GM18867 (cell line): ENCODE measurements at regions not wholly inside any gene's neighbourhood (a gene's known extent, or its start where the extent isn't known, plus 50 kb on each side); places are given as distances from the start of the nearest gene placed in this dataset.

Experiments used
- ATAC-seq: cut with Tn5 transposase; IDR thresholded peaks from one replicate; pipeline ENCODE4 v1.9.1; 2021; ENCODE audit warnings: mild to moderate bottlenecking, moderate library complexity; ENCODE audit not compliant: unreplicated experiment

DNA sequence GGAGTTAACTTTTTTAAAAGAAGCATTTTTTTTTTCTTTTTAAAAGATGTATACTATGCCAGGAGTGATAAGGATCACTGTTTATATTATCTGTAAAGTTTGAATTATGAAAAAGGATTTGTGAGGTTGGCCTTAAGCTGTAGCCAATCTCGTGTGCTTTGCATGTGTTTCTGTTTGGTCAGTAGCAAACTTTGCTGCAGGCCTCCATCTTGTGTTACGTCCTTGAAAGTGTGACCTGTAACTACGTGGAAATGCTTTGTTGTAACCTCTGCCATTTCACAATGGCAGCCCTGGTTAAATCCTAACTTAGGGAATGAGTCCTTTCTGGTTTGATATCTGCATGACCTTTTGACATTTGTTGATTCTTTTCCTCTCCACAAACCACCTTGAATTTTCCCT is 1345.6 kb downstream of the NSUN3 start:
- ATAC-seq: no peak

GRCh38 chr3:95418251-95418650 is 1355.4 kb downstream of the NSUN3 start:
- no peak for ATAC-seq

DNA sequence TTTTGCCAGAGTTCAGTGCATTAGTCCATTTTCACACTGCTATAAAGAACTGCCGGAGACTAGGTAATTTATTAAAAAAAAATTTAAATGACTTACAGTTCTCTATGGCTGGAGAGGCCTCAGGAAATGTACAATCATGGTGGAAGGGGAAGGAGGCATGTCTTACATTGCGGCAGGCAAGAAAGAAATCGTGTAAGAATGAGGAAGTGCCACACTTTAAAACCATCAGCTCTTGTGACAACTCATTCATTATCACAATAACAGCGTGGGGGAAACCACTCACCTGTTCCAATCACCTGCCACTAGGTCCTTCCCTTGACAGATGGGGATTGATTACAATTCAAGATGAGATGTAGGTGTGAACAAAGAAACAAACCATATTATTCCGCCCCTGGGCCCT is 1361.4 kb downstream of the NSUN3 start:
- ATAC-seq: no peak

GRCh38 chr3:95434491-95434890 is 1371.6 kb downstream of the NSUN3 start:
- ATAC-seq: no peak

DNA sequence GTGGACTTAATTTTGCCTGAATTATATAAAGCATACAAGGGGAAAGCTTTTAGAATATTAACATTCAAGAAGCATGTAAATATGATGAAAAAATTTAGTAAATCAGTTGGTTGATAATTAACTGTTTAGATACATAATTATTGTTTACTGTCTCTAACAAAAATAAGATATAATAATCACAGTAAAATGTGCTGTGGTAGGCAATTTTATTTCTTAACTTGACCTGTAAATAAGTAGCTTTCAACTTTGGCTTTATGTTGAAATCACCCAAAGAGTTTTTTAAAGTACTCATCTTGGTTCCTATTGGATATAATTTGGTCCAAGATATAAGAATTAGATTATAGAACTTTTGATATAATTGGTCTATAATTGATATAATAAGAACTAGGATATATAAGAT is 1374.5 kb downstream of the NSUN3 start:
- no peak for ATAC-seq

GRCh38 chr3:95438274-95438673 is 1375.4 kb downstream of the NSUN3 start:
- ATAC-seq: no peak

- no peak for ATAC-seq
Measured at GRCh38 chr3:95442766-95443165, 1371.6 kb upstream of the EPHA6 start.

DNA sequence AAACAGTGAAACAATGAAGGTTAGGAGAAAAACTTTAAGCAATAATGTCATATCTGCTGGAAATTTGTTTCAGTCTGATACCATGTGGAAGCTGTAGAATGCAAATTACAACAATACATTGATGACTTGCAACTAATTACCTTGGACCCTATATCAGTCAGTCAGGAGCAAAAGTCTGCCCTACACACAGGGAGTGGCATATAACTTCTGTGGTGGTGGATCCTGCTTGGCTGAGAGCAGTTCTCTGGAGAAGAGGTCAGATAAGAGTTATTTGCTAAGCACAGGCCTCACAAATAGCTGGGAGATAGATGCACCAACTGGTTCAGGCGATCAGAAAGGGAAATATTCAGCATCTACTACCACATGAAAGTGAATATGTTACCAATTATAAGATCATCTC is 1364.6 kb upstream of the EPHA6 start:
- ATAC-seq: no peak

DNA sequence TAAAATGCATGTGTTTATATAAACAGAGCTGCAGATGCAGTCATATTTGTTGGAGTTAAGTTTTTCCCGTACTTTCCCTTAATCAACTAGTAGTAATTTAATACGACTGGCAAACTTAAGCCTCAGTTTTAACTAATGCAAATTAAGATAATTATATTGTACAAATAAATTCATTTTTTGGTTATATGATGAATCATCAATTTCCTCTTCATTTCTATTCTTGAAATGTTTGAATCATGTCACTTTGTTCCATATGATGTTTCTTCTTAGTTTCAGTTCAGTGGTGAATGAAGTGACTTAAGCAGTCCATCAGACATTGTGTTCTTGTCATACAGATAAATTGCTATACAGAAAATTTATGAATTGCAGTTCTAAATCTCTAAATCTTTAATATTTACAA is 1361.2 kb upstream of the EPHA6 start:
- no peak for ATAC-seq

- ATAC-seq: no peak
Measured at GRCh38 chr3:95456835-95457234, 1357.6 kb upstream of the EPHA6 start.

DNA sequence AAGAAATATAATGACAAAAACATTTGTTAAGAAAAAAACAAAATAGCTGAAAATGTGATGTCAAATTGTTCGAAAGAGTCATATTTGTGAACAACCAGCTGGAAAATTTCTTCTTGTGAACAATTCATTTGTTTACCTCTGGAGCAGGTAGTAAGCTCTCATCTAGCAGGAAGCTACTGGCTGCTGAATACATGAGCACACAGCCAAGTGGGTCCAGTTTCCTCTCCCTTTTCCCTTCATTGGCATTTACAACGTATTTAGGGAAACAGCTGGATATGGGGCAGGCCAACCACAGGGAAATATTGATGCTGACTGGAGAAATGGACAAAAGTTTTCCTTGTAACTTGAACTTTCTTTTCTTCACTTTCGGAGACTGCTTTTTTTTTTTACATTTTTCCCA is 1354.7 kb upstream of the EPHA6 start:
- ATAC-seq: no peak

- no peak for ATAC-seq
Measured at GRCh38 chr3:95460274-95460673, 1354.1 kb upstream of the EPHA6 start.

GRCh38 chr3:95462161-95462560 is 1352.2 kb upstream of the EPHA6 start:
- no peak for ATAC-seq

DNA sequence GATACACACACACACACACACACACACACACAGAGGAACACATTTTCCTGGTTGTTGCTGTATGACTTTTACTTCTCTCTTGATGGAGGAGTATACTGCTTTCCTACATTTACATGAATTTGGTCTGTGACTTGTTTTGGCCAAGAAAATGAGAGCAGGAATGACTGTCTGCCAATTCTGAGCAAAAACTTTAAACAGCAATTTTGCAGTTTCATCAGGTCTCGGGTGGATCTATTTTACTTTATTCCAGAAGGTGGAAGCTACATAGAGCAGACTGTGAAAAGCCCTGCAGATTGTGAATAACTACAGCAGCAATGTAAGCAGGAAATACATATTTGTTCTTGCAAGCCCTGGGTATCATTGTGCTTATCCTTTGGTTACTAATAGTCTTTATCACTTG is 1350.0 kb upstream of the EPHA6 start:
- ATAC-seq: no peak

DNA sequence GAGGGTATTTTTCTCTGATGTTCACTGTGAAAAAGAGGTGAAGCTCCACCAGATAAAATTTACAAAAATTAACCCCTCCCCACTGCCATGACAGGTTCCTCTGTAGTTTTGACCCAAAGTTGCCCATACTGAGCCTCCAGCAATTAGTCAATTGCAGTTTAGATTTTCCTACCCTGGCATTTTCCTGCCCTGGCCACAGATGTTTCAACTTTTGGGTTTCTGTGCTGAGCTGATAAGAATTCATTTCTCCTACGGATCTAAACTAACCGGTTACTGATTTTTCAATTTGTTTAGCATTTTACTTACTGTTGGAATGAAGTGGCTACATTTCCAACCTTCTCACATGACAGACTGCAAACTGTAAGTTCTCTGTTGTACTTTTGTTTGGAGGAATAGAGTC is 1346.1 kb upstream of the EPHA6 start:
- ATAC-seq: no peak

DNA sequence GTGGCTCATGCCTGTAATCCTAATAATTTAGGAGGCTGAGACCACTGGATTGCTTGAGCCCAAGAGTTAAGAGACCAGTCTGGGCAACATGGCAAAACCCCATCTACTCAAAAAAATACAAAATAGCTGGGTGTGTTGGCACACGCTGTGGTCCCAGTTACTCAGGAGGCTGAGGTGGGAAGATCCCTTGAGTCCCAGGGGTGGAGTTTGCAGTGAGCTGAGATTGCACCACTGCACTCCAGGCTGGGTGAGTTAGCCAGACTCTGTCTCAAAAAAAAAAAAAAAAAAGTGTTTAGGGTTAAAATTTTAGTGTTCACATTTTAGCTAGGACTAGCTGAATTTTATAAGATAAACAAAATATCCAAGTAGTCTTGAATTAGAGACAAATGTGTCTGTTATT is 1340.1 kb upstream of the EPHA6 start:
- ATAC-seq: no peak

GRCh38 chr3:95476534-95476933 is 1337.9 kb upstream of the EPHA6 start:
- no peak for ATAC-seq

- no peak for ATAC-seq
Measured at GRCh38 chr3:95506174-95506573, 1308.2 kb upstream of the EPHA6 start.

GRCh38 chr3:95508124-95508523 is 1306.3 kb upstream of the EPHA6 start:
- no peak for ATAC-seq

- no peak for ATAC-seq
Measured at GRCh38 chr3:95511828-95512227, 1302.6 kb upstream of the EPHA6 start.

- no peak for ATAC-seq
Measured at GRCh38 chr3:95514260-95514659, 1300.1 kb upstream of the EPHA6 start.

GRCh38 chr3:95521396-95521795 is 1293.0 kb upstream of the EPHA6 start:
- no peak for ATAC-seq

DNA sequence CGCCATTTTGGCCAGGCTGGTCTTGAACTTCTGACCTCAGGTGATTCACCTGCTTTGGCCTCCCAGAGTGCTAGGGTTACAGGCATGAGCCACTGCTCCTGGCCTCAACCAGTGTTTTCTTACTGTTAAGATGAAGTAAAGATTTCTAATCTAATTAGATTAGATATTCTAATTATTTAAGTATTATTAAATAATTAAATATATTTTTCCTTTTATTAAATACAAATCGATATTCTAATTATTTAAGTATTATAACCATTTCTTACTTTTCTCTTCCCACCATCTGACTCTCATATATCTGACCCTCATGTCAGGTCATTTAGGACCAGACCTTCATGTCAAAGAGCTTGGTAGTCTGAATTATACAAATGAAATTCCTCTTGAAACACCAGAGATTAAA is 1291.9 kb upstream of the EPHA6 start:
- no peak for ATAC-seq

DNA sequence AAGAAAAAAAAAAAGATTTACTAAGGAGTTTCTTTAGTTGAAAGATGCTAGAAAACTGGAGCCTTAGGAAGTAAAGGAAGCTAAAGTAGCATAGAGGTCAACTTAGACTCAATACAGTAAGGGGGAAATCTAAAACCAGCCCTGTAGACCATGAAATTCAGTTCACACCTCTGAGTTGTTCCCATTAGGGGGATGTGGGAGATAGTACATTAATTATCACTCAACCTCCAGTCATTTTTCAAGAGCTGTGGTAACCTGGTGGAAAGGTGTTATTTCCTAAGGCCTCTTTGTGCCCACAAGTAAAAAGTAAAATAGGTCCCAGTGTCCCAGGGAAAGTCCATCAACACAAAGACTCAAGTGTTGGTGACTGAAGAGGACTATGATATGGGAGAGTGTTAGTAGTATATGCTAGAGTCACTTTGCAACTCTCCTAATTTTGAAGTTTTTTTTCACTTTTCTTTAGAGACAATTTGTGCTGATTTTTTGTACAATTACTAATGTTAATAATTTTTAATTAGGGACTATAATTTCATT is 1274.4 kb upstream of the EPHA6 start:
- no peak for ATAC-seq
